ENCODE measurements at regions not wholly inside any gene's neighbourhood (a gene's known extent, or its start where the extent isn't known, plus 50 kb on each side); places are given as distances from the start of the nearest gene placed in this dataset.

GRCh38 chr16:72261127-72261526, 89.2 kb upstream of the PMFBP1 start:
- DNase-seq: no peak

GRCh38 chr16:72256398-72257066, 84.6 kb upstream of the PMFBP1 start:
- DNase-seq: no peak

- DNase-seq: no peak
Observed at GRCh38 chr16:72255786-72256185, 83.8 kb upstream of the PMFBP1 start.

- no peak for DNase-seq
Observed at GRCh38 chr16:72247821-72248253, 75.9 kb upstream of the PMFBP1 start.

GRCh38 chr16:72246423-72246822, 74.5 kb upstream of the PMFBP1 start:
- no peak for DNase-seq

- no peak for DNase-seq
Observed at GRCh38 chr16:72244853-72245252, 72.9 kb upstream of the PMFBP1 start.

- no peak for DNase-seq
Observed at GRCh38 chr16:72243621-72244020, 71.7 kb upstream of the PMFBP1 start.

- no peak for DNase-seq
Observed at GRCh38 chr16:72242757-72243156, 70.8 kb upstream of the PMFBP1 start.

GRCh38 chr16:72241930-72242329, 70.0 kb upstream of the PMFBP1 start:
- no peak for DNase-seq

GRCh38 chr16:72241008-72241407, 69.1 kb upstream of the PMFBP1 start:
- no peak for DNase-seq

- no peak for DNase-seq
Observed at GRCh38 chr16:72240466-72240865, 68.5 kb upstream of the PMFBP1 start.

- no peak for DNase-seq
Observed at GRCh38 chr16:72236866-72237265, 64.9 kb upstream of the PMFBP1 start.

- no peak for DNase-seq
Observed at GRCh38 chr16:72234387-72234786, 62.4 kb upstream of the PMFBP1 start.

GRCh38 chr16:72228014-72228413, 56.1 kb upstream of the PMFBP1 start:
- DNase-seq: no peak

GRCh38 chr16:72226136-72226535, 54.2 kb upstream of the PMFBP1 start:
- no peak for DNase-seq

- no peak for DNase-seq
Observed at GRCh38 chr16:72224260-72224768, 52.4 kb upstream of the PMFBP1 start.

GRCh38 chr16:72222503-72222902, 50.5 kb upstream of the PMFBP1 start:
- no peak for DNase-seq

Data from GF-D8 (cell line).